ENCODE measurements at regions not wholly inside any gene's neighbourhood (a gene's known extent, or its start where the extent isn't known, plus 50 kb on each side); places are given as distances from the start of the nearest gene placed in this dataset.

GRCh38 chr3:1979961-1980615 lies 118.6 kb upstream of the CNTN4 start:
- Histone ChIP-seq H3K4me1 (ENCODE audit: insufficient read depth, low read length) (no peaks in the 10 kb centered on the region), H3K9ac (ENCODE audit: low read depth, low read length) (no peak overlapping the region), H3K36me3 (ENCODE audit: insufficient read depth, low read length) (no peaks in the 10 kb centered on the region), H3K9me3 (ENCODE audit: insufficient read depth, low read depth, low read length) (0 out of 2 replicates have a peak, but pooled peaks cover 5% of the 10 kb centered on the region), H3K4me3 (ENCODE audit: low read length) (no peak overlapping the region), H3K27me3 (ENCODE audit: insufficient read depth, low read length) (no peaks in the 10 kb centered on the region), H3K27ac (ENCODE audit: low read depth, low read length) (no peak overlapping the region)
- 72% methylated on average over 5 of the region's 5 CpGs for WGBS

GRCh38 chr3:1987980-1988379 lies 110.7 kb upstream of the CNTN4 start:
- Histone ChIP-seq H3K36me3 (ENCODE audit: insufficient read depth, low read length) (no peaks in the 10 kb centered on the region), H3K9me3 (ENCODE audit: insufficient read depth, low read depth, low read length) (0 out of 2 replicates have a peak, but pooled peaks cover 7% of the 10 kb centered on the region), H3K4me1 (ENCODE audit: insufficient read depth, low read length) (no peaks in the 10 kb centered on the region), H3K9ac (ENCODE audit: low read depth, low read length) (no peak overlapping the region), H3K27me3 (ENCODE audit: insufficient read depth, low read length) (no peaks in the 10 kb centered on the region), H3K27ac (ENCODE audit: low read depth, low read length) (no peak overlapping the region), H3K4me3 (ENCODE audit: low read length) (no peak overlapping the region)
- 63% methylated on average over 2 of the region's 3 CpGs for WGBS

- no peak overlapping the region for H3K27ac ChIP-seq (ENCODE audit: low read depth, low read length)
- H3K9me3 ChIP-seq (ENCODE audit: insufficient read depth, low read depth, low read length), result peaks cover 5% of the 10 kb centered on the region; the same call in 1 of the 2 replicates
- H3K4me1 ChIP-seq (ENCODE audit: insufficient read depth, low read length), result no peaks in the 10 kb centered on the region
- H3K9ac ChIP-seq (ENCODE audit: low read depth, low read length), result no peak overlapping the region
- no CpG with 5 or more reads among the region's 1 CpG for WGBS
- H3K27me3 ChIP-seq (ENCODE audit: insufficient read depth, low read length), result no peaks in the 10 kb centered on the region
- H3K36me3 ChIP-seq (ENCODE audit: insufficient read depth, low read length), result no peaks in the 10 kb centered on the region
- H3K4me3 ChIP-seq (ENCODE audit: low read length), result no peak overlapping the region
Measured at GRCh38 chr3:1998739-1999138, 99.9 kb upstream of the CNTN4 start.

GRCh38 chr3:2001306-2002108 lies 97.2 kb upstream of the CNTN4 start:
- 90% methylated on average over 8 of the region's 9 CpGs for WGBS
- peaks cover 9% of the 10 kb centered on the region; the same call in 1 of the 2 replicates for H3K9me3 ChIP-seq (ENCODE audit: insufficient read depth, low read depth, low read length)

GRCh38 chr3:2023959-2024358 lies 74.7 kb upstream of the CNTN4 start:
- H3K27ac ChIP-seq (ENCODE audit: low read depth, low read length), result no peak overlapping the region
- H3K27me3 ChIP-seq (ENCODE audit: insufficient read depth, low read length), result no peaks in the 10 kb centered on the region
- no peak overlapping the region for H3K4me3 ChIP-seq (ENCODE audit: low read length)
- peaks cover 6% of the 10 kb centered on the region for H3K9me3 ChIP-seq (ENCODE audit: insufficient read depth, low read depth, low read length)
- H3K9ac ChIP-seq (ENCODE audit: low read depth, low read length), result no peak overlapping the region
- no peaks in the 10 kb centered on the region for H3K4me1 ChIP-seq (ENCODE audit: insufficient read depth, low read length)
- 93% methylated on average over 3 of the region's 3 CpGs for WGBS
- H3K36me3 ChIP-seq (ENCODE audit: insufficient read depth, low read length), result no peaks in the 10 kb centered on the region

More at GRCh38 chr3:2001306-2002108, 97.2 kb upstream of the CNTN4 start:
- H3K4me1 ChIP-seq (ENCODE audit: insufficient read depth, low read length), result no peaks in the 10 kb centered on the region
- no peaks in the 10 kb centered on the region for H3K27me3 ChIP-seq (ENCODE audit: insufficient read depth, low read length)
- H3K4me3 ChIP-seq (ENCODE audit: low read length), result no peak overlapping the region
- no peak overlapping the region for H3K9ac ChIP-seq (ENCODE audit: low read depth, low read length)
- no peak overlapping the region for H3K27ac ChIP-seq (ENCODE audit: low read depth, low read length)
- no peaks in the 10 kb centered on the region for H3K36me3 ChIP-seq (ENCODE audit: insufficient read depth, low read length)

- Histone ChIP-seq H3K27me3 (ENCODE audit: insufficient read depth, low read length) (no peaks in the 10 kb centered on the region), H3K4me3 (ENCODE audit: low read length) (no peak overlapping the region), H3K27ac (ENCODE audit: low read depth, low read length) (no peak overlapping the region), H3K36me3 (ENCODE audit: insufficient read depth, low read length) (no peaks in the 10 kb centered on the region), H3K4me1 (ENCODE audit: insufficient read depth, low read length) (no peaks in the 10 kb centered on the region), H3K9me3 (ENCODE audit: insufficient read depth, low read depth, low read length) (peaks cover 6% of the 10 kb centered on the region), H3K9ac (ENCODE audit: low read depth, low read length) (no peak overlapping the region)
- 79% methylated on average over 3 of the region's 4 CpGs for WGBS
Measured at GRCh38 chr3:2024713-2025112, 74.0 kb upstream of the CNTN4 start.

GRCh38 chr3:2029559-2029958 lies 69.1 kb upstream of the CNTN4 start:
- Histone ChIP-seq H3K4me3 (ENCODE audit: low read length) (no peak overlapping the region), H3K27ac (ENCODE audit: low read depth, low read length) (no peak overlapping the region), H3K4me1 (ENCODE audit: insufficient read depth, low read length) (no peaks in the 10 kb centered on the region), H3K9me3 (ENCODE audit: insufficient read depth, low read depth, low read length) (peaks cover 5% of the 10 kb centered on the region; the same call in 1 of the 2 replicates), H3K9ac (ENCODE audit: low read depth, low read length) (no peak overlapping the region), H3K36me3 (ENCODE audit: insufficient read depth, low read length) (no peaks in the 10 kb centered on the region), H3K27me3 (ENCODE audit: insufficient read depth, low read length) (no peaks in the 10 kb centered on the region)
- 92% methylated on average over 3 of the region's 3 CpGs for WGBS

- WGBS, result 83% methylated on average over 4 of the region's 4 CpGs
Measured at GRCh38 chr3:2036076-2036475, 62.6 kb upstream of the CNTN4 start.

GRCh38 chr3:2041931-2042330 lies 56.7 kb upstream of the CNTN4 start:
- Histone ChIP-seq H3K4me3 (ENCODE audit: low read length) (no peak overlapping the region), H3K27me3 (ENCODE audit: insufficient read depth, low read length) (no peaks in the 10 kb centered on the region), H3K9ac (ENCODE audit: low read depth, low read length) (no peak overlapping the region), H3K36me3 (ENCODE audit: insufficient read depth, low read length) (no peaks in the 10 kb centered on the region), H3K4me1 (ENCODE audit: insufficient read depth, low read length) (no peaks in the 10 kb centered on the region), H3K27ac (ENCODE audit: low read depth, low read length) (no peak overlapping the region), H3K9me3 (ENCODE audit: insufficient read depth, low read depth, low read length) (peaks cover 6% of the 10 kb centered on the region; the same call in 1 of the 2 replicates)
- 94% methylated on average over 3 of the region's 3 CpGs for WGBS

More at GRCh38 chr3:2036076-2036475, 62.6 kb upstream of the CNTN4 start:
- H3K4me1 ChIP-seq (ENCODE audit: insufficient read depth, low read length), result no peaks in the 10 kb centered on the region
- peaks cover 12% of the 10 kb centered on the region for H3K9me3 ChIP-seq (ENCODE audit: insufficient read depth, low read depth, low read length)
- no peak overlapping the region for H3K9ac ChIP-seq (ENCODE audit: low read depth, low read length)
- H3K36me3 ChIP-seq (ENCODE audit: insufficient read depth, low read length), result no peaks in the 10 kb centered on the region
- no peaks in the 10 kb centered on the region for H3K27me3 ChIP-seq (ENCODE audit: insufficient read depth, low read length)
- no peak overlapping the region for H3K27ac ChIP-seq (ENCODE audit: low read depth, low read length)
- no peak overlapping the region for H3K4me3 ChIP-seq (ENCODE audit: low read length)

All from HUES64 (cell line).